Sigmoid colon (tissue), 6 donors: ENCODE measurements at regions not wholly inside any gene's neighbourhood (a gene's known extent, or its start where the extent isn't known, plus 50 kb on each side); places are given as distances from the start of the nearest gene placed in this dataset.

ENCODE experiments used
- DNase-seq: peaks from one replicate; pipeline ENCODE4 v3.0.0-alpha.2; 2019
- H3K27ac ChIP-seq, 4 donors: fragments of 200-600 bp; sonication (generic); one replicate each; pipeline ENCODE4 v1.5.1; 2016 to 2019; ENCODE audit warnings: mild to moderate bottlenecking in 1 of 4
- H3K27me3 ChIP-seq, 3 donors: fragments of 200-600 bp; sonication (generic); one replicate each; pipeline ENCODE4 v1.5.1; 2019; ENCODE audit warnings: mild to moderate bottlenecking in 1 of 3
- H3K36me3 ChIP-seq, 4 donors: fragments of 200-600 bp; sonication (generic); one replicate each; pipeline ENCODE4 v1.5.1; 2016 to 2019
- H3K4me1 ChIP-seq, 4 donors: fragments of 200-600 bp; sonication (generic); one replicate each; pipeline ENCODE4 v1.5.1; 2017 to 2019
- H3K4me3 ChIP-seq, 4 donors: fragments of 200-600 bp; sonication (generic); one replicate each; pipeline ENCODE4 v1.5.1; 2017 to 2019; ENCODE audit warnings: mild to moderate bottlenecking in 2 of 4, moderate library complexity in 1 of 4
- H3K9me3 ChIP-seq, 4 donors: fragments of 200-600 bp in 3 of 4; sonication (generic) in 3 of 4; one replicate each; pipeline versions ENCODE4 v1.5.1 to v1.6.1; 2013 to 2019
- CTCF ChIP-seq, 4 experiments: fragments of 450-650 bp in 3 of 4; fragments of 200-600 bp in 1 of 4; IDR thresholded peaks; one replicate each; pipeline ENCODE4 v1.5.1; 2016 to 2019; ENCODE audit warnings: antibody characterized with exemption in 4 of 4, mild to moderate bottlenecking in 3 of 4, moderate library complexity in 2 of 4
- EP300 ChIP-seq, 4 donors: sonication (generic); formaldehyde crosslinking; IDR thresholded peaks; one replicate each; pipeline ENCODE4 v1.6.1; 2017; ENCODE audit warnings: antibody characterized with exemption in 4 of 4
- POLR2A ChIP-seq, 2 donors: fragments of 450-650 bp; IDR thresholded peaks; one replicate each; pipeline ENCODE4 v1.6.1; 2016; ENCODE audit warnings: antibody characterized with exemption in 2 of 2, mild to moderate bottlenecking in 2 of 2, moderate library complexity in 2 of 2
- POLR2AphosphoS5 ChIP-seq, 4 donors: sonication (generic); formaldehyde crosslinking; IDR thresholded peaks; one replicate each; pipeline ENCODE4 v1.6.1; 2017; ENCODE audit warnings: antibody characterized with exemption in 4 of 4
- WGBS, 2 donors: extraction: QIAGEN DNeasy Blood & Tissue Kit; methylation state at CpG; one replicate each; pipeline ENCODE4 v1.1.7; 2013; 5-methylcytosine and 5-hydroxymethylcytosine counted together
- intact Hi-C: fragments of 100-400 bp; cut with DNase I; formaldehyde crosslinking; loops from one replicate; pipeline ENCODE4 v1.15.1; 2023
- donor health status: healthy with polysubstance abuse.
- donor health status: healthy.

DNA sequence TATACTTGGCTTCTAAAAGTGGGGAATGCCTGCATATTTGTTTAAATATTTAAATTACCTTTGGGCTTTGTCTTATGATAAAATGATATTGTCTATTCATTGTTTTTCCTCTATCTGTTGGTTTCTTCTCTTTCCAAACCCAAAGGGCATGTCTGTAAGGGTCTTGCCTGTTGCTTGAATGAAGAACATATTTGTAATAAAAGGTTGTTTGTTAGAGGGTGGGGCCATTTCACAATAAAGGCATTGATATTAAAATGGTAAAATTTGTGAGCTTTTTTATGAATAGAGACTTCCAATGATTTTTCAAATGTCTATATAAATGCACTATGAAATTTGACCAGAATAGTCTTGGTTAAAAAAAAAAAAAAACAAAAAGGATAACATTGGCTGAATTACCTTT, 105.2 kb downstream of the DKK1 start:
- Histone ChIP-seq H3K27me3 (no peaks in the 10 kb centered on the region), H3K4me3 (no peak overlapping the region), H3K4me1 (no peaks in the 10 kb centered on the region), H3K27ac (no peak overlapping the region), H3K36me3 (no peaks in the 10 kb centered on the region), H3K9me3 (no peaks in the 10 kb centered on the region)
- intact Hi-C loops, result no loop called here
- DNase-seq, result no peak
- no peak for TF ChIP-seq POLR2A (IDR thresholded peaks at IDR 0.05)
- no peak for TF ChIP-seq POLR2AphosphoS5 (IDR thresholded peaks at IDR 0.05)
- TF ChIP-seq EP300 (IDR thresholded peaks at IDR 0.05), result no peak
- TF ChIP-seq CTCF (IDR thresholded peaks at IDR 0.05), result no peak

- H3K9me3 ChIP-seq, result no peaks in the 10 kb centered on the region
- H3K4me1 ChIP-seq, result no peaks in the 10 kb centered on the region
- H3K27me3 ChIP-seq, result no peaks in the 10 kb centered on the region
- H3K27ac ChIP-seq, result no peak overlapping the region
- TF ChIP-seq POLR2A (IDR thresholded peaks at IDR 0.05), result no peak
- TF ChIP-seq POLR2AphosphoS5 (IDR thresholded peaks at IDR 0.05), result no peak
- no peak for TF ChIP-seq EP300 (IDR thresholded peaks at IDR 0.05)
- no peak for TF ChIP-seq CTCF (IDR thresholded peaks at IDR 0.05)
- H3K4me3 ChIP-seq, result no peak overlapping the region
- DNase-seq, result no peak
- no peaks in the 10 kb centered on the region for H3K36me3 ChIP-seq
- intact Hi-C loops, result no loop called here
- 78 to 81% methylated on average over 4 of the region's 4 CpGs for WGBS, 2 donors
Measured at GRCh38 chr10:52420656-52421055, 106.6 kb downstream of the DKK1 start.

- H3K9me3 ChIP-seq, result no peaks in the 10 kb centered on the region
- H3K4me3 ChIP-seq, result no peak overlapping the region
- TF ChIP-seq CTCF (IDR thresholded peaks at IDR 0.05), result no peak
- TF ChIP-seq POLR2AphosphoS5 (IDR thresholded peaks at IDR 0.05), result no peak
- TF ChIP-seq POLR2A (IDR thresholded peaks at IDR 0.05), result no peak
- no peak for TF ChIP-seq EP300 (IDR thresholded peaks at IDR 0.05)
- no peak for DNase-seq
- intact Hi-C loops, result no loop called here
- H3K27ac ChIP-seq, result no peak overlapping the region
- H3K27me3 ChIP-seq, result no peaks in the 10 kb centered on the region
- H3K36me3 ChIP-seq, result no peaks in the 10 kb centered on the region
- H3K4me1 ChIP-seq, result no peaks in the 10 kb centered on the region
- 88 to 90% methylated on average over 4 of the region's 4 CpGs for WGBS, 2 donors
Measured at GRCh38 chr10:52423369-52423768, 109.3 kb downstream of the DKK1 start.

- no peak overlapping the region for H3K27ac ChIP-seq
- intact Hi-C loops, result no loop called here
- H3K4me1 ChIP-seq, result no peaks in the 10 kb centered on the region
- WGBS, 2 donors, result 61 to 83% methylated on average over 3 of the region's 3 CpGs
- DNase-seq, result no peak
- no peak overlapping the region for H3K4me3 ChIP-seq
- H3K36me3 ChIP-seq, result no peaks in the 10 kb centered on the region
- H3K27me3 ChIP-seq, result no peaks in the 10 kb centered on the region
- H3K9me3 ChIP-seq, result no peaks in the 10 kb centered on the region
- TF ChIP-seq POLR2AphosphoS5 (IDR thresholded peaks at IDR 0.05) (no peak), CTCF (IDR thresholded peaks at IDR 0.05) (no peak), EP300 (IDR thresholded peaks at IDR 0.05) (no peak), POLR2A (IDR thresholded peaks at IDR 0.05) (no peak)
Measured at GRCh38 chr10:52424341-52424740, 110.3 kb downstream of the DKK1 start.

GRCh38 chr10:52434734-52435133, 120.7 kb downstream of the DKK1 start:
- no peak for TF ChIP-seq POLR2A (IDR thresholded peaks at IDR 0.05)
- no peak for TF ChIP-seq EP300 (IDR thresholded peaks at IDR 0.05)
- no peak for TF ChIP-seq POLR2AphosphoS5 (IDR thresholded peaks at IDR 0.05)
- TF ChIP-seq CTCF (IDR thresholded peaks at IDR 0.05), result no peak
- H3K27ac ChIP-seq, result no peak overlapping the region
- intact Hi-C loops, result no loop called here
- no peaks in the 10 kb centered on the region for H3K36me3 ChIP-seq
- H3K4me1 ChIP-seq, result no peaks in the 10 kb centered on the region
- no peaks in the 10 kb centered on the region for H3K27me3 ChIP-seq
- 91 to 95% methylated on average over 11 of the region's 11 CpGs for WGBS, 2 donors
- no peaks in the 10 kb centered on the region for H3K9me3 ChIP-seq
- no peak overlapping the region for H3K4me3 ChIP-seq
- no peak for DNase-seq
